Stimulated activated CD4-positive, alpha-beta T cell treated with anti-CD3 and anti-CD28 coated beads, TNF-alpha, amount 100 ng/mL, for 4 hours (primary cell): ENCODE measurements at regions not wholly inside any gene's neighbourhood (a gene's known extent, or its start where the extent isn't known, plus 50 kb on each side); places are given as distances from the start of the nearest gene placed in this dataset.

Source experiments
- DNase-seq, 3 experiments: peaks; one replicate each; pipeline ENCODE4 v3.0.0-alpha.2; 2020; ENCODE audit warnings: low read depth in 3 of 3

GRCh38 chr6:153634416-153634815 lies 404.6 kb upstream of the OPRM1 start:
- DNase-seq = no peak

GRCh38 chr6:153625089-153625488 lies 414.0 kb upstream of the OPRM1 start:
- no peak for DNase-seq

GRCh38 chr6:153624528-153624927 lies 414.5 kb upstream of the OPRM1 start:
- DNase-seq = no peak

GRCh38 chr6:153623496-153623895 lies 415.5 kb upstream of the OPRM1 start:
- no peak for DNase-seq

- no peak for DNase-seq
These were observed 417.5 kb upstream of the OPRM1 start for GRCh38 chr6:153621491-153621890.

GRCh38 chr6:153621070-153621469 lies 418.0 kb upstream of the OPRM1 start:
- DNase-seq = no peak

- no peak for DNase-seq
These were observed 420.4 kb upstream of the OPRM1 start for GRCh38 chr6:153618371-153619322.

- DNase-seq = no peak
These were observed 422.5 kb upstream of the OPRM1 start for GRCh38 chr6:153616506-153616905.

- DNase-seq = no peak
These were observed 425.2 kb upstream of the OPRM1 start for GRCh38 chr6:153613719-153614455.

- no peak for DNase-seq
These were observed 436.6 kb upstream of the OPRM1 start for GRCh38 chr6:153602401-153602800.

GRCh38 chr6:153599901-153600300 lies 439.1 kb upstream of the OPRM1 start:
- DNase-seq = no peak

- no peak for DNase-seq
These were observed 443.1 kb upstream of the OPRM1 start for GRCh38 chr6:153595903-153596302.

GRCh38 chr6:153594871-153595270 lies 444.2 kb upstream of the OPRM1 start:
- no peak for DNase-seq

GRCh38 chr6:153591159-153591558 lies 447.9 kb upstream of the OPRM1 start:
- no peak for DNase-seq

- no peak for DNase-seq
These were observed 448.6 kb upstream of the OPRM1 start for GRCh38 chr6:153590411-153590810.

- DNase-seq = no peak
These were observed 450.7 kb upstream of the OPRM1 start for GRCh38 chr6:153588330-153588729.

GRCh38 chr6:153583685-153584084 lies 452.6 kb upstream of the RGS17 start:
- DNase-seq = no peak

GRCh38 chr6:153580776-153581175 lies 449.7 kb upstream of the RGS17 start:
- DNase-seq = no peak

GRCh38 chr6:153575528-153575927 lies 444.4 kb upstream of the RGS17 start:
- DNase-seq = no peak

- DNase-seq = no peak
These were observed 443.1 kb upstream of the RGS17 start for GRCh38 chr6:153574231-153574630.

- DNase-seq = no peak
These were observed 441.3 kb upstream of the RGS17 start for GRCh38 chr6:153572371-153572770.

- no peak for DNase-seq
These were observed 437.5 kb upstream of the RGS17 start for GRCh38 chr6:153568628-153569027.

- DNase-seq = no peak
These were observed 433.7 kb upstream of the RGS17 start for GRCh38 chr6:153564803-153565202.
